ENCODE measurements at regions not wholly inside any gene's neighbourhood (a gene's known extent, or its start where the extent isn't known, plus 50 kb on each side); places are given as distances from the start of the nearest gene placed in this dataset.

DNA sequence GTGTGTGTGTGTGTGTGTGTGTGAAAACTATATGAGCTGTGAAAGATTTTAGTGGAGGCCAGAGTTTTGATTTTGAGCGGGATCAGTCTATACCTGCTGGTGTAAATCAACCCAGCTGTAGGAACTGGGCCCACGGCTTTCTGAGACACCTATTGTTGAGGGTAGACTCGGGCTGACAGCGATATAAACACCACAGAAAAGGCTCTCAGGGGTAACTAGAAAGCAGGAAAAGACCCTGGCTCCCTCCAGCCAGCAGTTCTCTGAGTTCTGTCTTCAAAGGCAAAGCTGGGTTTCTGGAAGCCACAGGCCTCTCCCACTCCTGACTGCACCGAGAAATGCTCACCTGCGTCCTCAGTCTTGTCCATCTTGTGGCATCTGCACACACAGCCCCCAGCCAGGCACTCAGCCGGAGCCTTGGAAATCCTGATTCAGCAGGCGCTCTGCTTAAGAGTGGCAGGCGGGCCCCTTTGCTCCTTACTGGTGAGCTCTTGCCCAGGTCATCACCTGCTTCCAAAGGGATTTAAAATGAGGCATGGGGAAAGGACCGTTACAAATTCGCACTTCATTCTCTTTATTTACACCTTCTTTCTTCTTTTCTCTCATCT is 223.3 kb downstream of the NDUFS4 start:
- intact Hi-C loops (cut with DNase I): no loop called here
- no peaks in the 10 kb centered on the region for H3K9me3 ChIP-seq (replicated peaks in 1 of 3)
- H3K27me3 ChIP-seq: no peaks in the 10 kb centered on the region
- no peak overlapping the region for H3K4me3 ChIP-seq
- H3K4me1 ChIP-seq (replicated peaks in 1 of 2): no peaks in the 10 kb centered on the region
- DNase-seq: no peak
- TF ChIP-seq, protein P1, sequence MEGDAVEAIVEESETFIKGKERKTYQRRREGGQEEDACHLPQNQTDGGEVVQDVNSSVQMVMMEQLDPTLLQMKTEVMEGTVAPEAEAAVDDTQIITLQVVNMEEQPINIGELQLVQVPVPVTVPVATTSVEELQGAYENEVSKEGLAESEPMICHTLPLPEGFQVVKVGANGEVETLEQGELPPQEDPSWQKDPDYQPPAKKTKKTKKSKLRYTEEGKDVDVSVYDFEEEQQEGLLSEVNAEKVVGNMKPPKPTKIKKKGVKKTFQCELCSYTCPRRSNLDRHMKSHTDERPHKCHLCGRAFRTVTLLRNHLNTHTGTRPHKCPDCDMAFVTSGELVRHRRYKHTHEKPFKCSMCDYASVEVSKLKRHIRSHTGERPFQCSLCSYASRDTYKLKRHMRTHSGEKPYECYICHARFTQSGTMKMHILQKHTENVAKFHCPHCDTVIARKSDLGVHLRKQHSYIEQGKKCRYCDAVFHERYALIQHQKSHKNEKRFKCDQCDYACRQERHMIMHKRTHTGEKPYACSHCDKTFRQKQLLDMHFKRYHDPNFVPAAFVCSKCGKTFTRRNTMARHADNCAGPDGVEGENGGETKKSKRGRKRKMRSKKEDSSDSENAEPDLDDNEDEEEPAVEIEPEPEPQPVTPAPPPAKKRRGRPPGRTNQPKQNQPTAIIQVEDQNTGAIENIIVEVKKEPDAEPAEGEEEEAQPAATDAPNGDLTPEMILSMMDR (IDR thresholded peaks at IDR 0.05): no peak
- no peak overlapping the region for H3K27ac ChIP-seq
- H3K36me3 ChIP-seq (replicated peaks in 1 of 2): no peaks in the 10 kb centered on the region
- WGBS, 4 donors: 84 to 90% (median 88%) methylated on average over 11 of the region's 11 CpGs

DNA sequence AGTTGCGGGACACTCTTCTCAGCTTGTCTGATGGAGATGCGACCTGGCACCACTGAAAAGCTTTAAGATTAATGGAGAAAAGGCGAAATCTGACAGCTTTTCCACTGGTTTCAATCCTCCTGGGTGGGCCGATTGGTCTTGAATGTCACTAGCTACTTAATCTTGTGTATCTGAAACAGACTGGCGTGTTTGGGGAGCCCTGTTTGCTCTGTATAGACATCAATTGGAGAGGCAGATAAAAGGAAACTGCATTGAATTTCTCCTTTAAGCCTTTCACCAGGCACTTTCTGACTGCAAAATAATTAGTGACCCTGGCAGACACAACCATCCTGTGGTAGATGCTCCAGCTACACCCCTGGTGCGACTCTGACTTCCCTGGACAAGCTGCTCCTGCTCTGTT is 224.2 kb downstream of the NDUFS4 start:
- DNase-seq: no peak
- H3K36me3 ChIP-seq (replicated peaks in 1 of 2): no peaks in the 10 kb centered on the region
- no peak overlapping the region for H3K27ac ChIP-seq
- H3K27me3 ChIP-seq: no peaks in the 10 kb centered on the region
- no peaks in the 10 kb centered on the region for H3K4me1 ChIP-seq (replicated peaks in 1 of 2)
- TF ChIP-seq, protein P1 (IDR thresholded peaks at IDR 0.05): no peak
- no peak for TF ChIP-seq POLR2A (IDR thresholded peaks at IDR 0.05)
- WGBS, 4 donors: 65 to 89% (median 82%) methylated on average over 6 of the region's 6 CpGs
- no peaks in the 10 kb centered on the region for H3K9me3 ChIP-seq (replicated peaks in 1 of 3)
- intact Hi-C loops (cut with DNase I): no loop called here
- H3K4me3 ChIP-seq: no peak overlapping the region

DNA sequence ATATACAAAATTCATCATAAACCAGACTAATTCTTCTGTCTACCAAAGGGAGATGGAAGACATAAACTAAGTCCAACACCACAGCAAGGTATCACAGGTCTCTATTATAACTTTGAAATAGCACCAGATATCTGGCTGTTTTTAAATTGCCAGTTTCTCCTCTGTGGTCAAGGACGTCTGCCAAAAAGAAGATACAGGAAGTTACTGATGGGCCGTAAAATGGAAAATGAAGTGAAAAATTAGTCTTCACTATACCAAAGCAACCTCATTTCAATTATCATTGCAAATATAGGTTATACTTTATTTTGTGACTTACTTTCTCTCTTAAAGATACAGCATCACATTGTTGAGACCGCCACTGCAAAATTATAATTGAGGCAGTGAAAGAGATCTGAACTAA is 225.5 kb downstream of the NDUFS4 start:
- H3K36me3 ChIP-seq (replicated peaks in 1 of 2): no peaks in the 10 kb centered on the region
- no peak for DNase-seq

DNA sequence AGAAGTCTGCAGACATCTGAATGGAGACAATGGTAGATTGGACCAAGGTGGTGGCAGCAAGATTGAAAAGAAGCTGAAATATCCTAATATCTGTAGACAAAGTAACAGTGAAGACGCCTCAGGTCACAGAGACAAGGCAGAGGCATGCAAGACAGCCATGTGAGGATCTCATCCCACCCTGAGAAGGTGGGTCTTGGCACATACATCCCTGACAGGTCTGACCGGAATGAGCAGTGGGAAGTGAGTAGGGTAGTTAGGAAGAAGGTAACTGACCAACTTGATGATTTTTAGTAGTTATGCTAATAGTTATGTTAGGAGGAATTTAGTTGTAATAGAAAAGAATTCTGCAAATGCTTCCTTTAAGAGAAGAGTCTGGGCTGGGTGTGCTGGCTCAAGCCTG is 229.6 kb downstream of the NDUFS4 start:
- TF ChIP-seq, protein P1 (IDR thresholded peaks at IDR 0.05): no peak
- TF ChIP-seq POLR2A (IDR thresholded peaks at IDR 0.05): no peak
- intact Hi-C loops (cut with DNase I): no loop called here
- Histone ChIP-seq H3K27ac (no peak overlapping the region), H3K4me3 (no peak overlapping the region), H3K4me1 (replicated peaks in 1 of 2) (no peaks in the 10 kb centered on the region), H3K9me3 (replicated peaks in 1 of 3) (no peaks in the 10 kb centered on the region), H3K36me3 (replicated peaks in 1 of 2) (no peaks in the 10 kb centered on the region), H3K27me3 (no peaks in the 10 kb centered on the region)
- no peak for DNase-seq
- 88 to 96% (median 91%) methylated on average over 2 of the region's 2 CpGs for WGBS, 4 donors

More for the DNA sequence above, 225.5 kb downstream of the NDUFS4 start:
- intact Hi-C loops (cut with DNase I): no loop called here
- H3K4me1 ChIP-seq (replicated peaks in 1 of 2): no peaks in the 10 kb centered on the region
- no peak overlapping the region for H3K27ac ChIP-seq
- WGBS, 4 donors: 45 to 53% (median 50%) methylated on average over 3 of the region's 3 CpGs
- no peak overlapping the region for H3K4me3 ChIP-seq
- TF ChIP-seq, protein P1 (IDR thresholded peaks at IDR 0.05): no peak
- TF ChIP-seq POLR2A (IDR thresholded peaks at IDR 0.05): no peak
- no peaks in the 10 kb centered on the region for H3K9me3 ChIP-seq (replicated peaks in 1 of 3)
- no peaks in the 10 kb centered on the region for H3K27me3 ChIP-seq
